OCI-LY3 (cell line): ENCODE measurements at regions not wholly inside any gene's neighbourhood (a gene's known extent, or its start where the extent isn't known, plus 50 kb on each side); places are given as distances from the start of the nearest gene placed in this dataset.

Experiments
- H2AFZ ChIP-seq: fragments of 200-600, 300-600 bp; shearing (Covaris generic); 2 replicates; pipeline ENCODE4 v1.6.0; 2014; ENCODE audit warnings: antibody characterized with exemption, low read depth, low read length
- H3K27ac ChIP-seq: fragments of 200-600, 300-600 bp; sonication (generic); 2 replicates; pipeline ENCODE4 v1.5.1; 2014; ENCODE audit warnings: mild to moderate bottlenecking, low read length, moderate library complexity, mixed read lengths
- H3K27me3 ChIP-seq: fragments of 200-600, 300-600 bp; sonication (generic); 2 replicates; pipeline ENCODE4 v1.6.1; 2014; ENCODE audit warnings: low read depth, low read length, mixed read lengths
- H3K36me3 ChIP-seq: fragments of 200-600, 300-600 bp; sonication (generic); replicated peaks from 2 replicates; pipeline ENCODE3; 2014; ENCODE audit warnings: low read depth, low read length, mixed read lengths
- H3K4me1 ChIP-seq: fragments of 300-600, 200-600 bp; sonication (generic); 2 replicates; pipeline ENCODE4 v1.6.1; 2014; ENCODE audit warnings: low read length, mixed read lengths
- H3K4me2 ChIP-seq: fragments of 200-600, 300-600 bp; sonication (generic); 2 replicates; pipeline ENCODE4 v1.6.1; 2014; ENCODE audit warnings: low read length, mixed read lengths
- H3K4me3 ChIP-seq: fragments of 300-600, 200-600 bp; sonication (generic); 2 replicates; pipeline ENCODE4 v1.5.1; 2014; ENCODE audit warnings: antibody characterized with exemption, mild to moderate bottlenecking, low read length, moderate library complexity
- H3K79me2 ChIP-seq: fragments of 300-600, 200-600 bp; shearing (Covaris generic); 2 replicates; pipeline ENCODE4 v1.6.1; 2014; ENCODE audit warnings: mild to moderate bottlenecking, low read length, mixed read lengths
- H3K9ac ChIP-seq: fragments of 300-600, 200-600 bp; shearing (Covaris generic); 2 replicates; pipeline ENCODE4 v1.6.0; 2014; ENCODE audit warnings: mild to moderate bottlenecking, low read length, moderate library complexity
- H3K9me3 ChIP-seq: fragments of 200-600, 300-600 bp; shearing (Covaris generic); 2 replicates; pipeline ENCODE4 v1.6.1; 2014; ENCODE audit warnings: low read length, mixed read lengths; ENCODE audit not compliant: insufficient read depth
- H4K20me1 ChIP-seq: fragments of 200-600, 300-600 bp; sonication (generic); 2 replicates; pipeline ENCODE4 v1.6.1; 2016; ENCODE audit warnings: low read length, mixed read lengths; ENCODE audit not compliant: insufficient read depth
- EZH2phosphoT487 ChIP-seq: fragments of 200-600 bp; shearing (Covaris generic); IDR thresholded peaks from 2 replicates; pipeline ENCODE4 v1.6.1; 2018; ENCODE audit warnings: antibody characterized with exemption, mixed run types, low read depth
- TF ChIP-seq, protein P1 (sequence below): fragments of 200-600, 300-600 bp; sonication (generic); IDR thresholded peaks from 2 replicates; pipeline ENCODE4 v1.5.1; 2014; ENCODE audit warnings: antibody characterized with exemption, low read length, low read depth

- Histone ChIP-seq H3K27ac (no peak overlapping the region), H3K9me3 (peaks cover 13% of the 10 kb centered on the region), H3K27me3 (no peaks in the 10 kb centered on the region), H3K4me3 (no peak overlapping the region), H3K4me1 (peaks cover under 1% of the 10 kb centered on the region; the same call in 1 of the 2 replicates), H3K4me2 (no peak overlapping the region), H3K79me2 (no peaks in the 10 kb centered on the region), H3K36me3 (peaks cover 7% of the 10 kb centered on the region), H3K9ac (no peak overlapping the region), H4K20me1 (no peaks in the 10 kb centered on the region), H2AFZ (no peak overlapping the region)
- TF ChIP-seq EZH2phosphoT487, result no peak
Observed at GRCh38 chr4:161222889-161223288, 940.9 kb downstream of the FSTL5 start.

GRCh38 chr4:161208564-161208963, 955.2 kb downstream of the FSTL5 start:
- H2AFZ ChIP-seq, result no peak overlapping the region
- no peak overlapping the region for H3K9ac ChIP-seq
- no peak overlapping the region for H3K4me3 ChIP-seq
- no peaks in the 10 kb centered on the region for H3K27me3 ChIP-seq
- no peak overlapping the region for H3K27ac ChIP-seq
- peaks cover 8% of the 10 kb centered on the region for H3K4me1 ChIP-seq
- H3K9me3 ChIP-seq, result no peaks in the 10 kb centered on the region
- no peaks in the 10 kb centered on the region for H3K79me2 ChIP-seq
- H3K36me3 ChIP-seq, result no peaks in the 10 kb centered on the region
- no peak overlapping the region for H3K4me2 ChIP-seq
- TF ChIP-seq EZH2phosphoT487, result no peak
- TF ChIP-seq, protein P1, sequence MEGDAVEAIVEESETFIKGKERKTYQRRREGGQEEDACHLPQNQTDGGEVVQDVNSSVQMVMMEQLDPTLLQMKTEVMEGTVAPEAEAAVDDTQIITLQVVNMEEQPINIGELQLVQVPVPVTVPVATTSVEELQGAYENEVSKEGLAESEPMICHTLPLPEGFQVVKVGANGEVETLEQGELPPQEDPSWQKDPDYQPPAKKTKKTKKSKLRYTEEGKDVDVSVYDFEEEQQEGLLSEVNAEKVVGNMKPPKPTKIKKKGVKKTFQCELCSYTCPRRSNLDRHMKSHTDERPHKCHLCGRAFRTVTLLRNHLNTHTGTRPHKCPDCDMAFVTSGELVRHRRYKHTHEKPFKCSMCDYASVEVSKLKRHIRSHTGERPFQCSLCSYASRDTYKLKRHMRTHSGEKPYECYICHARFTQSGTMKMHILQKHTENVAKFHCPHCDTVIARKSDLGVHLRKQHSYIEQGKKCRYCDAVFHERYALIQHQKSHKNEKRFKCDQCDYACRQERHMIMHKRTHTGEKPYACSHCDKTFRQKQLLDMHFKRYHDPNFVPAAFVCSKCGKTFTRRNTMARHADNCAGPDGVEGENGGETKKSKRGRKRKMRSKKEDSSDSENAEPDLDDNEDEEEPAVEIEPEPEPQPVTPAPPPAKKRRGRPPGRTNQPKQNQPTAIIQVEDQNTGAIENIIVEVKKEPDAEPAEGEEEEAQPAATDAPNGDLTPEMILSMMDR, result no peak
- no peaks in the 10 kb centered on the region for H4K20me1 ChIP-seq

- Histone ChIP-seq H2AFZ (peak overlapping the region; percentile 2; the same call in 1 of the 2 replicates), H4K20me1 (no peaks in the 10 kb centered on the region), H3K27ac (no peak overlapping the region), H3K4me3 (no peak overlapping the region), H3K36me3 (no peaks in the 10 kb centered on the region), H3K9me3 (no peaks in the 10 kb centered on the region), H3K9ac (no peak overlapping the region), H3K79me2 (no peaks in the 10 kb centered on the region), H3K27me3 (no peaks in the 10 kb centered on the region), H3K4me2 (peak overlapping the region; percentile 6; the same call in 1 of the 2 replicates), H3K4me1 (peaks cover 8% of the 10 kb centered on the region)
- TF ChIP-seq EZH2phosphoT487, result no peak
- TF ChIP-seq, protein P1, result no peak
Observed at GRCh38 chr4:161206528-161207080, 957.2 kb downstream of the FSTL5 start.

- no peak for TF ChIP-seq EZH2phosphoT487
- TF ChIP-seq, protein P1, result no peak
- no peaks in the 10 kb centered on the region for H3K79me2 ChIP-seq
- H3K4me1 ChIP-seq, result peaks cover 8% of the 10 kb centered on the region
- no peak overlapping the region for H3K4me2 ChIP-seq
- H2AFZ ChIP-seq, result no peak overlapping the region
- no peak overlapping the region for H3K9ac ChIP-seq
- H3K27me3 ChIP-seq, result no peaks in the 10 kb centered on the region
- H3K27ac ChIP-seq, result no peak overlapping the region
- H3K36me3 ChIP-seq, result no peaks in the 10 kb centered on the region
- H3K4me3 ChIP-seq, result no peak overlapping the region
- no peaks in the 10 kb centered on the region for H3K9me3 ChIP-seq
- H4K20me1 ChIP-seq, result no peaks in the 10 kb centered on the region
Observed at GRCh38 chr4:161203865-161204264, 959.9 kb downstream of the FSTL5 start.
